ENCODE measurements at regions not wholly inside any gene's neighbourhood (a gene's known extent, or its start where the extent isn't known, plus 50 kb on each side); places are given as distances from the start of the nearest gene placed in this dataset.

DNA sequence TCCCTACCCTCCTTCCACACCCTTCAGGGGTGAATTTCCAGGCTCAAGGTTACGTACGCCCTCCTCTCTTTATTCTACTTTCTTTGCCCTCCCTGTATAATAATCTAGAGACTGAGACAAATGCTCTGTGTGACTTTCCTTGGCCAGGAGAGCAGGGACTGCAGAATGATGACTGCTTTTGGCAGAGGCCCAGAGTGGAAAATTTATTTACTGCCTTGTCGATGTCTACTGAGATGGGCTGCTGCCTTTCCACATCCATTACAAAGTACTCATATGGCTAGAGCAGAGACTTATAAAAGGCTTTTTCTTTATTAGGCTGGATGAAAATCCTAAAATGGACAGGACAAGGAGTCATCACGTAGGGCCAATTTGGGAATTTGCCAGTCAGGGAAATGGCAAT is 576.2 kb downstream of the TUSC7 start:
- H3K27me3 Mint-ChIP-seq (ENCODE audit: low read depth, unreplicated experiment), result peaks cover 2% of the 10 kb centered on the region
- no peaks in the 10 kb centered on the region for H3K79me2 ChIP-seq (ENCODE audit: insufficient read depth, low read length)
- no peaks in the 10 kb centered on the region for H3K4me1 ChIP-seq (ENCODE audit: insufficient read depth, low read length)
- H3K36me3 ChIP-seq (ENCODE audit: insufficient read depth, low read length), result no peaks in the 10 kb centered on the region
- no peaks in the 10 kb centered on the region for H3K27me3 ChIP-seq (ENCODE audit: insufficient read depth, low read length)
- H3K4me3 Mint-ChIP-seq (ENCODE audit: unreplicated experiment), result no peak overlapping the region
- H3K4me1 Mint-ChIP-seq (ENCODE audit: low read depth, unreplicated experiment), result peaks cover 5% of the 10 kb centered on the region
- no peaks in the 10 kb centered on the region for H3K9me3 Mint-ChIP-seq (ENCODE audit: unreplicated experiment)
- no peaks in the 10 kb centered on the region for H3K9me3 ChIP-seq (ENCODE audit: insufficient read depth, low read depth, low read length)
- no peaks in the 10 kb centered on the region for H4K20me1 ChIP-seq (ENCODE audit: insufficient read depth, low read length)
- DNase-seq (ENCODE audit: low read depth) (no peak), FAIRE-seq (no peak)
- no peak overlapping the region for H3K27ac Mint-ChIP-seq (ENCODE audit: unreplicated experiment)
- no peak for TF ChIP-seq EZH2 (IDR thresholded peaks at IDR 0.05; ENCODE audit: insufficient read depth, low read length)
- TF ChIP-seq, protein P1, sequence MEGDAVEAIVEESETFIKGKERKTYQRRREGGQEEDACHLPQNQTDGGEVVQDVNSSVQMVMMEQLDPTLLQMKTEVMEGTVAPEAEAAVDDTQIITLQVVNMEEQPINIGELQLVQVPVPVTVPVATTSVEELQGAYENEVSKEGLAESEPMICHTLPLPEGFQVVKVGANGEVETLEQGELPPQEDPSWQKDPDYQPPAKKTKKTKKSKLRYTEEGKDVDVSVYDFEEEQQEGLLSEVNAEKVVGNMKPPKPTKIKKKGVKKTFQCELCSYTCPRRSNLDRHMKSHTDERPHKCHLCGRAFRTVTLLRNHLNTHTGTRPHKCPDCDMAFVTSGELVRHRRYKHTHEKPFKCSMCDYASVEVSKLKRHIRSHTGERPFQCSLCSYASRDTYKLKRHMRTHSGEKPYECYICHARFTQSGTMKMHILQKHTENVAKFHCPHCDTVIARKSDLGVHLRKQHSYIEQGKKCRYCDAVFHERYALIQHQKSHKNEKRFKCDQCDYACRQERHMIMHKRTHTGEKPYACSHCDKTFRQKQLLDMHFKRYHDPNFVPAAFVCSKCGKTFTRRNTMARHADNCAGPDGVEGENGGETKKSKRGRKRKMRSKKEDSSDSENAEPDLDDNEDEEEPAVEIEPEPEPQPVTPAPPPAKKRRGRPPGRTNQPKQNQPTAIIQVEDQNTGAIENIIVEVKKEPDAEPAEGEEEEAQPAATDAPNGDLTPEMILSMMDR (IDR thresholded peaks at IDR 0.05; ENCODE audit: insufficient read depth, low read depth, low read length), result no peak
- no peak overlapping the region for H2AFZ ChIP-seq (ENCODE audit: low read depth, low read length)
- no peaks in the 10 kb centered on the region for H3K36me3 Mint-ChIP-seq (ENCODE audit: low read depth, unreplicated experiment)
- no peak overlapping the region for H3K4me3 ChIP-seq (ENCODE audit: insufficient read depth, low read depth, low read length)
- H3K4me2 ChIP-seq (ENCODE audit: low read length), result no peak overlapping the region
- H3K27ac ChIP-seq (ENCODE audit: low read depth, low read length), result no peak overlapping the region
- H3K9ac ChIP-seq (ENCODE audit: low read length), result no peak overlapping the region

DNA sequence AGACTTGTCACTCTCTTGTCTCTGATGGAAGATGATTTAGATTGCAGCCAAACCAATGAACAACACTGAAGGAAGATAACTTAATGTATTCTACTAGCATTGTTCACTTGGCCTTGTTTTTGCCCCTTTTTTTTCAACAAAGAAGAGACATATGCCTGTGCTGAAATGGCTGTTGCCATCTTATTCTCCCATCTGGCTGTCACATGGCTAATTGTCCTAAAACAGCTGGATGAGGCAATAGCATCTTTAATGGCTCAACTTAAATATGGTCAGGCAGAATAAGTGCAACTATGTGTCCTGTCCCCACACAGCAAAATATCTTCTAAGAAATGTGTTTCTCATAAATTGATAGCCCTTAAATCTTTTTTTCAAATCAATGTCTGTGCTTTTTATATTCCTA is 576.9 kb downstream of the TUSC7 start:
- H3K4me2 ChIP-seq (ENCODE audit: low read length), result no peak overlapping the region
- H3K4me3 Mint-ChIP-seq (ENCODE audit: unreplicated experiment), result no peak overlapping the region
- H3K36me3 Mint-ChIP-seq (ENCODE audit: low read depth, unreplicated experiment), result no peaks in the 10 kb centered on the region
- H3K27me3 ChIP-seq (ENCODE audit: insufficient read depth, low read length), result no peaks in the 10 kb centered on the region
- no peaks in the 10 kb centered on the region for H3K4me1 ChIP-seq (ENCODE audit: insufficient read depth, low read length)
- no peak overlapping the region for H3K27ac ChIP-seq (ENCODE audit: low read depth, low read length)
- FAIRE-seq, result no peak
- no peak for DNase-seq (ENCODE audit: low read depth)
- H3K9me3 ChIP-seq (ENCODE audit: insufficient read depth, low read depth, low read length), result no peaks in the 10 kb centered on the region
- no peak overlapping the region for H3K27ac Mint-ChIP-seq (ENCODE audit: unreplicated experiment)
- no peaks in the 10 kb centered on the region for H3K36me3 ChIP-seq (ENCODE audit: insufficient read depth, low read length)
- H3K79me2 ChIP-seq (ENCODE audit: insufficient read depth, low read length), result no peaks in the 10 kb centered on the region
- no peak for TF ChIP-seq EZH2 (IDR thresholded peaks at IDR 0.05; ENCODE audit: insufficient read depth, low read length)
- TF ChIP-seq, protein P1 (IDR thresholded peaks at IDR 0.05; ENCODE audit: insufficient read depth, low read depth, low read length), result no peak
- no peak overlapping the region for H3K9ac ChIP-seq (ENCODE audit: low read length)
- peaks cover 5% of the 10 kb centered on the region for H3K4me1 Mint-ChIP-seq (ENCODE audit: low read depth, unreplicated experiment)
- H2AFZ ChIP-seq (ENCODE audit: low read depth, low read length), result no peak overlapping the region
- no peak overlapping the region for H3K4me3 ChIP-seq (ENCODE audit: insufficient read depth, low read depth, low read length)
- peaks cover 2% of the 10 kb centered on the region for H3K27me3 Mint-ChIP-seq (ENCODE audit: low read depth, unreplicated experiment)
- no peaks in the 10 kb centered on the region for H3K9me3 Mint-ChIP-seq (ENCODE audit: unreplicated experiment)
- no peaks in the 10 kb centered on the region for H4K20me1 ChIP-seq (ENCODE audit: insufficient read depth, low read length)

DNA sequence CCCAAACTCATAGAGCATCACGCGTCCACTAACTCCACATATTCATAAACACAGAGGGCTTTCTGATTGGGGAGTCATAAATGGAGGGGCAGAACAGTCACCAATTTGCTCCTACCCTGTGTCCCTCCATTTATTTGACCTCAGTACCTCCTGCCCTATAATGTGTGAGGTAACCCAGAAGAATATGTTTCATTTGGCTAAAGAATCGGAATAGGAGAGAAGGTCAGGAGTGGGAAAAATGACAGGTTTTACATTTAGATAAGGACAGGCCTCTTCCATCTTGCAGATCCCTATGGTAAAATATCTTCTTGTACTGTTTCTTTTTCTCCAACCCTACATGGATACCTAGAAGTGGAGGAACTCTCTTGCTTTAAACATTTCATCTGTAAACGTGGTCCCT is 578.0 kb downstream of the TUSC7 start:
- TF ChIP-seq, protein P1 (IDR thresholded peaks at IDR 0.05; ENCODE audit: insufficient read depth, low read depth, low read length), result no peak
- no peak for TF ChIP-seq EZH2 (IDR thresholded peaks at IDR 0.05; ENCODE audit: insufficient read depth, low read length)
- no peaks in the 10 kb centered on the region for H3K27me3 ChIP-seq (ENCODE audit: insufficient read depth, low read length)
- H3K4me3 ChIP-seq (ENCODE audit: insufficient read depth, low read depth, low read length), result no peak overlapping the region
- no peaks in the 10 kb centered on the region for H4K20me1 ChIP-seq (ENCODE audit: insufficient read depth, low read length)
- H3K36me3 ChIP-seq (ENCODE audit: insufficient read depth, low read length), result no peaks in the 10 kb centered on the region
- no peak overlapping the region for H3K9ac ChIP-seq (ENCODE audit: low read length)
- no peak overlapping the region for H3K4me3 Mint-ChIP-seq (ENCODE audit: unreplicated experiment)
- no peak overlapping the region for H3K4me2 ChIP-seq (ENCODE audit: low read length)
- FAIRE-seq (no peak), DNase-seq (ENCODE audit: low read depth) (no peak)
- H3K27me3 Mint-ChIP-seq (ENCODE audit: low read depth, unreplicated experiment), result peaks cover 2% of the 10 kb centered on the region
- H2AFZ ChIP-seq (ENCODE audit: low read depth, low read length), result no peak overlapping the region
- H3K27ac ChIP-seq (ENCODE audit: low read depth, low read length), result no peak overlapping the region
- no peaks in the 10 kb centered on the region for H3K4me1 ChIP-seq (ENCODE audit: insufficient read depth, low read length)
- H3K27ac Mint-ChIP-seq (ENCODE audit: unreplicated experiment), result no peak overlapping the region
- no peaks in the 10 kb centered on the region for H3K9me3 Mint-ChIP-seq (ENCODE audit: unreplicated experiment)
- no peaks in the 10 kb centered on the region for H3K9me3 ChIP-seq (ENCODE audit: insufficient read depth, low read depth, low read length)
- no peaks in the 10 kb centered on the region for H3K79me2 ChIP-seq (ENCODE audit: insufficient read depth, low read length)
- H3K4me1 Mint-ChIP-seq (ENCODE audit: low read depth, unreplicated experiment), result peaks cover 7% of the 10 kb centered on the region
- no peaks in the 10 kb centered on the region for H3K36me3 Mint-ChIP-seq (ENCODE audit: low read depth, unreplicated experiment)

Measured in astrocyte (in vitro differentiated cells and primary cell).